ENCODE measurements at regions not wholly inside any gene's neighbourhood (a gene's known extent, or its start where the extent isn't known, plus 50 kb on each side); places are given as distances from the start of the nearest gene placed in this dataset.

DNA sequence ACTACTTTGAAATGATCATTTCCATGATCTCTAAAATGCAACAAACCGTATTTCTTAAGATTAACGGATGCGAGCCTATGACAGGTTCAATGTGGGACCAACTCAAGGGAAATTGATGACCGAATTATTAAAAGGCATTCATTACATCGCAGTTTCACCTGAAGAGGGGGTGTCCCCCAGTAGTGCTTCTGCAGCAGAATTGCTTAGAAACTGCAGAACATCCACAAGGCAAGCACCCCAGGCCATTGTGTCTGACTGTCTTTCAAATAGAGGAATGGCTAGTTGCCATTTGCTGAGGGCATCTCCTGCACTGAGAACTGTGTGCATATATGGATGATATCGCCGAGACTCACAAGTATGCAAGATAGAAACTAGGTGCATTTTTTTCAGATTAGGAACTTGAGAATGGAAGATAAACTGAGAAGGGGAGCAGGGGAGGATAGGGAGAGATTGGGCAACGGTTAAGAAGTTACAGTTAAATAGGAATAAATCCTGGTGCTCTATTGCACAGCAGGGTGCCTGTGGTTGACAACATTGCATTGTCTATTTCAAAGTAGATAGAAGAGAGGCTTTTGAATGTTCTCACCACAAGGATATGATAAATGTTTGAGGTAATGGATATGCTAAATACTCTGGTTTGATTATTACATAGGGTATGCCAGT lies 234.3 kb upstream of the PLEKHG7 start:
- Histone ChIP-seq H3K9ac (ENCODE audit: low read length) (no peak overlapping the region), H3K4me3 (ENCODE audit: low read depth in 1 of 2, low read length in 2 of 2) (no peak overlapping the region), H3K36me3 (ENCODE audit: insufficient read depth, low read length) (no peaks in the 10 kb centered on the region), H3K27me3 (ENCODE audit: control insufficient read depth in 1 of 2, insufficient read depth in 2 of 2, low read length in 2 of 2) (no peaks in the 10 kb centered on the region), H3K27ac (ENCODE audit: low read depth, low read length) (no peak overlapping the region), H3K9me3 (ENCODE audit: low read length) (no peaks in the 10 kb centered on the region), H3K4me1 (ENCODE audit: insufficient read depth, low read length) (peaks cover 27% of the 10 kb centered on the region)

DNA sequence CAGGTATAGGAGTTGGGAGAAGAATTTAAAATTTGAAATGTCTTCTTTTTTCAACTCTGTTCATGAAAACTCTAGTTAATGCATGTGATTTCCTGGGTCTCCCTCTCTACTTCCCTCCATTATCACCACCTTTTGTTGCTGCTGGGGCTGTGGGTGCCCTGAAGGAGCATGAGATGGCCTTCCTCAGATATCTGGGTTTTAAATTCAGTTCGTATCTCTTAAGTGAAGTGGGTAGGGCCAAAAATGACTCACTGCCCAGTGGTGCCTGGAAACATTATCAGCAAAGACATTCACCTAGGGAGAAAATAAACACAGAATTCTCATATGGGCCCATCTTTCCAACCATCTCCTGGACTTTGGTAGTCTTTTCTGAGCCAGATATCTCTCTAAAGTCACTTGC lies 234.9 kb upstream of the PLEKHG7 start:
- H3K9ac ChIP-seq (ENCODE audit: low read length): no peak overlapping the region
- H3K36me3 ChIP-seq (ENCODE audit: insufficient read depth, low read length): no peaks in the 10 kb centered on the region
- H3K27ac ChIP-seq (ENCODE audit: low read depth, low read length): no peak overlapping the region
- peaks cover 27% of the 10 kb centered on the region for H3K4me1 ChIP-seq (ENCODE audit: insufficient read depth, low read length)
- no peaks in the 10 kb centered on the region for H3K27me3 ChIP-seq (ENCODE audit: control insufficient read depth in 1 of 2, insufficient read depth in 2 of 2, low read length in 2 of 2)
- no peak overlapping the region for H3K4me3 ChIP-seq (ENCODE audit: low read depth in 1 of 2, low read length in 2 of 2)
- no peaks in the 10 kb centered on the region for H3K9me3 ChIP-seq (ENCODE audit: low read length)

DNA sequence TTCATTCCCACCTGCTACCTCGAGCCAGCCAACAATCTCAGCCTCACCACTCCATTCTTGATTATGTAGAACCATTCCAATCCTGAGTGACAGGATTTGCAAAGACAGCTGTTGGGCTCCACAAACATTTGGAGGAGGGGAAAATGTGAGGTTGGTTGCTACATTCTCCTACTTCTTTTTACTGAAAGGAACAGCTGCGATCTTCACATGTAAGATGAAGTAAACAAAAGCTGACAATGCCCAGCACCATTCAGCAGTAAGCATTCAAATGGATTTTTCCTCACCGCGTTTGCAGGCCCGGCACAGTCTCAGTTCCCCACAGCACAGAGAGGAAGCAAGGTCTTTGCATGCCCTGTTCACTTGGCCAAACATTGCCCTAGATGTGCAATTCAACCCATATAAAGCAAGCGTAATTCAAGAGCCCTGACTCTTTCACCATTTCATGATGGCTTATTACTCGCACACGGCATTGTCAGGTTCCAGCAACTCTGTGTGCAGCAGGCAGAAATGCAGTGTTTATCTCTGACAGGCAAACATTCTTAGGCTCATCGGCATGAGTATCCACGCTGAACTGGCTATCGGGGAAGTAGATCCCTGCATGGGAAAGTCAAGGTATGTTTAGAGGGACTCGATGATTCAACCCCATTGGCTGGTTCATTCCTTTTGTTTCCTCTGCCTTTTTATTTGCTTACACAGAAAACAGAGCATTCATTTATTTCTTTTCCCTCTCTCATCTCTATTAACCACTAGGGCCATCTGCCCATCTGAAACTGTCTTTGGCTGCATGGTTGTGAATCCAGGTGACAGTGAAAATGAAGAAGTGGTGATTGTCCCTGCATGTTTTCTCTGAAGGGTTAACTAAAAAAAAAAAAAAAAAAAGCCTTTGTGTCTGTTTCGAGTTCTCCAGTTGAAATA lies 236.1 kb upstream of the PLEKHG7 start:
- no peaks in the 10 kb centered on the region for H3K27me3 ChIP-seq (ENCODE audit: control insufficient read depth in 1 of 2, insufficient read depth in 2 of 2, low read length in 2 of 2)
- no peaks in the 10 kb centered on the region for H3K9me3 ChIP-seq (ENCODE audit: low read length)
- peak overlapping the region in 1 of 2 donors; percentile 16 for H3K4me3 ChIP-seq (ENCODE audit: low read depth in 1 of 2, low read length in 2 of 2)
- peaks cover 27% of the 10 kb centered on the region for H3K4me1 ChIP-seq (ENCODE audit: insufficient read depth, low read length)
- no peak overlapping the region for H3K9ac ChIP-seq (ENCODE audit: low read length)
- no peaks in the 10 kb centered on the region for H3K36me3 ChIP-seq (ENCODE audit: insufficient read depth, low read length)
- peak overlapping the region; percentile 50 for H3K27ac ChIP-seq (ENCODE audit: low read depth, low read length)

DNA sequence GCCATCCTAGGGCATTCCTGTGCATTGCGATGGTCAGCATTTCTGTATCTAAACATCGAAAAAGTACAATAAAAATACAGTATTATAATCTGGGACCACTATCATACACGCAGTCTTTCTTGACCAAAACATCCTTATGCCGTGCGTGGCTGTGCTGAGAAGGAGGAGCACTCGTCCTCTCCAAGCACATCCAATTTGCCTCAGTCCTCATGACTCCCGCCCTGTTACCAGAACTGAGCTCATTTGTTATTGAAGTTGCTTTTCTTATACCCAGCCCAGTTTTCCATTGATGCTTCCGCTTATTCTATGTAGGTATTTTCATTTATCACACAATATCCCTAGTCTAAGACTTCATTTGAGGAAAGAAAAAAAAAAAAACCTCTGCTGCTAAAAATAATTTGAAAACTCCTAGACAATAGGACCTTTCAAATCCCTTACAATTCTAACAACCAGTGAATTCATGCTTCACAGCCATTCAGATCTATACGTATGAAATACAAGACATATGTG lies 236.9 kb upstream of the PLEKHG7 start:
- Histone ChIP-seq H3K27ac (ENCODE audit: low read depth, low read length) (peak overlapping the region; percentile 50), H3K27me3 (ENCODE audit: control insufficient read depth in 1 of 2, insufficient read depth in 2 of 2, low read length in 2 of 2) (no peaks in the 10 kb centered on the region), H3K9ac (ENCODE audit: low read length) (no peak overlapping the region), H3K36me3 (ENCODE audit: insufficient read depth, low read length) (no peaks in the 10 kb centered on the region), H3K4me3 (ENCODE audit: low read depth in 1 of 2, low read length in 2 of 2) (no peak overlapping the region), H3K4me1 (ENCODE audit: insufficient read depth, low read length) (peaks cover 27% of the 10 kb centered on the region), H3K9me3 (ENCODE audit: low read length) (no peaks in the 10 kb centered on the region)

DNA sequence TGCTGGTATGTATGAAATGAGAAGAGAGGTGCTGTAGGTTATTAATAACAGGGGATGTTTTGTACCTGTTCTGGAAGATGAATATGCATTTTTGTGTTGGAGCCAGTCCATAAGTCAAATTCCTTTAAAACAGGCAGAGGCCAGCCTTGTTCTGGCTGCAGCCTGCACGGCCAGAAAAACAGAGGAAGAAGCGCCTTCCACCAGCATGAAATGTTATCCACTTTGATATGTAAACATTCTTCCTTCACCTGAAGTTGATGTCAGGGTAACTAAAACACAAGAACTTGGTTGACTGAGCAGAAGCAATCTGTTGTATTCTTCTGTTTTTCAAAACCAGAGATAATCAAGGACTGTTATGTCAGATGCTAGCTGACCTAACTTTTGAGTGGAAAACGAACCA lies 237.9 kb upstream of the PLEKHG7 start:
- no peaks in the 10 kb centered on the region for H3K9me3 ChIP-seq (ENCODE audit: low read length)
- H3K4me1 ChIP-seq (ENCODE audit: insufficient read depth, low read length): peaks cover 21% of the 10 kb centered on the region
- no peaks in the 10 kb centered on the region for H3K36me3 ChIP-seq (ENCODE audit: insufficient read depth, low read length)
- H3K27me3 ChIP-seq (ENCODE audit: control insufficient read depth in 1 of 2, insufficient read depth in 2 of 2, low read length in 2 of 2): no peaks in the 10 kb centered on the region
- no peak overlapping the region for H3K27ac ChIP-seq (ENCODE audit: low read depth, low read length)
- no peak overlapping the region for H3K9ac ChIP-seq (ENCODE audit: low read length)
- no peak overlapping the region for H3K4me3 ChIP-seq (ENCODE audit: low read depth in 1 of 2, low read length in 2 of 2)

DNA sequence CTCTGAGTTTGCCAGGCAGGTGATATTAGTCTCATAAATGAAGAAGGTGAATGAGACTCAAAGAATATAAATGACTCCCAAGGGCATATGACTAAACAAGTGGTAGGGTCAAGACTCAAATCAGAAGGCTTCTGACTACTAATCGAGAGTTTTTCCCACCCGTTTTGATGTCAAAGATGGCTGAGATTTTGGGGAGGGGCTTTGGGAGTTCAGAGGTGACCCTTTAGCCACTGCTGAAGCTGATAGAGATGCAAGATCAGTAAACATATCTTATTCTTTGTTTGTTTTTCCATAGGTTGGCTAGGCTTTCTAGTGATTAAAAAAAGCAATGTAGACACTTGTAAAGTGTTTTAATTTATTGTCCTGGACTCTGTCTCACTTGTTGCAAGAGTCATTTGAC lies 239.6 kb upstream of the PLEKHG7 start:
- H3K4me1 ChIP-seq (ENCODE audit: insufficient read depth, low read length): peaks cover 16% of the 10 kb centered on the region

DNA sequence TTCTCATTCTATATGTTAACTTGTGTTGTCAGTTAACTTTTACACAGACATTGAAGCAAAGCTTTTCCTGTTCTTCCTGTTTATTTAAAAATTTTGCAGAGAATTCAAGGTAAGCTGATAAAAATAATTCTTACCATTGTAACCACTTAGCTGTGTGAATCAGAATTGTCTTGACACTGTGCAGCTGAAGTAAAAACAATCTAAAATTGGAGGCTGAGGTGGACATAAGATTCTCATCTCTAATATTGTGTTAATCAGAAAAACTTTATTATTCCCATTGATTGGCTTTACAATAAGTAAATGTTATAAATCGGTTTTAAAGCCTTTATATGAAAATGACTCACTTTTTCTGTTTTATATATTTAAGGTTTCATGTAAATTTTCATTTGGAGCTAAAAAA lies 240.3 kb upstream of the PLEKHG7 start:
- H3K4me3 ChIP-seq (ENCODE audit: low read depth in 1 of 2, low read length in 2 of 2): no peak overlapping the region
- H3K9me3 ChIP-seq (ENCODE audit: low read length): no peaks in the 10 kb centered on the region
- H3K27me3 ChIP-seq (ENCODE audit: control insufficient read depth in 1 of 2, insufficient read depth in 2 of 2, low read length in 2 of 2): no peaks in the 10 kb centered on the region
- no peak overlapping the region for H3K9ac ChIP-seq (ENCODE audit: low read length)
- H3K27ac ChIP-seq (ENCODE audit: low read depth, low read length): no peak overlapping the region
- H3K36me3 ChIP-seq (ENCODE audit: insufficient read depth, low read length): no peaks in the 10 kb centered on the region
- peaks cover 16% of the 10 kb centered on the region for H3K4me1 ChIP-seq (ENCODE audit: insufficient read depth, low read length)

More for the DNA sequence above, 239.6 kb upstream of the PLEKHG7 start:
- no peaks in the 10 kb centered on the region for H3K9me3 ChIP-seq (ENCODE audit: low read length)
- H3K36me3 ChIP-seq (ENCODE audit: insufficient read depth, low read length): no peaks in the 10 kb centered on the region
- H3K27ac ChIP-seq (ENCODE audit: low read depth, low read length): no peak overlapping the region
- H3K4me3 ChIP-seq (ENCODE audit: low read depth in 1 of 2, low read length in 2 of 2): no peak overlapping the region
- no peak overlapping the region for H3K9ac ChIP-seq (ENCODE audit: low read length)
- H3K27me3 ChIP-seq (ENCODE audit: control insufficient read depth in 1 of 2, insufficient read depth in 2 of 2, low read length in 2 of 2): no peaks in the 10 kb centered on the region

DNA sequence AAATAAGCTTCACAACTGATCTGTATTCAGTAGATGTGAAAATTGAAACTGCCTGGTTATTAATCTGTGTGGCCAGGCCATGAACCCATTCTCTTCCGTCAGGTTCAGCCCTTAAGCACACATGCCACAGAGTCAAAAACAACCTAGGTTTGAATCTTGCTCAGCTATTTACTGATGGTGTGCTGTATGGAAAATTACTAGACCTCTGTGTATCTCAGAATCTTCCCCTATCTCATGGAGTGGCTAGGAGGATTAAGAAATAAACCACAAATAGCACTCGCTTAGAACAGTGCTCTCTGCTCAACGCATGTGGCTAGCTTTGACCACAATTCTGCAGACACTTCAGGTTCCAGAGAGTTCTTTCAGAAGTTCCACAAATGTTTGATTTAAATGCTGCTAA lies 240.7 kb upstream of the PLEKHG7 start:
- Histone ChIP-seq H3K9ac (ENCODE audit: low read length) (no peak overlapping the region), H3K27me3 (ENCODE audit: control insufficient read depth in 1 of 2, insufficient read depth in 2 of 2, low read length in 2 of 2) (no peaks in the 10 kb centered on the region), H3K4me3 (ENCODE audit: low read depth in 1 of 2, low read length in 2 of 2) (no peak overlapping the region), H3K27ac (ENCODE audit: low read depth, low read length) (no peak overlapping the region), H3K36me3 (ENCODE audit: insufficient read depth, low read length) (no peaks in the 10 kb centered on the region), H3K9me3 (ENCODE audit: low read length) (no peaks in the 10 kb centered on the region), H3K4me1 (ENCODE audit: insufficient read depth, low read length) (peaks cover 14% of the 10 kb centered on the region)

DNA sequence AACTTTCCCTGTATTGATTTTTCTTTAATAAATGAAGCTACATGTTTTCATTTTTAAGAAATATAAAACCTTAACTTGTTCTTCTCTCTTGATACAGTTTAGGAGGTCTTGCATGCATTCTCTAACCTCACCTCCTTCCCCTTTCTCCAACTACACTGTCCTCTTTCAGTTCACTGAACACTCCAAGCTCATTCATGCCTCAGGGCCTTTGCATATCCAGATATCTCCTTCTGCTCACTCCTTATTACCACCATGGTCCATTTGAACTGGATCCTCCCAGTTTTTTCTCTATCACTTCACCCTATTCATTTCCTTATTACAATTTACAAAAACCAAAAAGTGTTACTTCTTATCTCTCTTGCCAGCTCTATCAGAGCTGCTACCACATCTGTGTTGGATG lies 242.9 kb upstream of the PLEKHG7 start:
- Histone ChIP-seq H3K36me3 (ENCODE audit: insufficient read depth, low read length) (no peaks in the 10 kb centered on the region), H3K9me3 (ENCODE audit: low read length) (no peaks in the 10 kb centered on the region), H3K4me1 (ENCODE audit: insufficient read depth, low read length) (peaks cover 2% of the 10 kb centered on the region), H3K27ac (ENCODE audit: low read depth, low read length) (no peak overlapping the region), H3K4me3 (ENCODE audit: low read depth in 1 of 2, low read length in 2 of 2) (no peak overlapping the region), H3K9ac (ENCODE audit: low read length) (no peak overlapping the region), H3K27me3 (ENCODE audit: control insufficient read depth in 1 of 2, insufficient read depth in 2 of 2, low read length in 2 of 2) (no peaks in the 10 kb centered on the region)

DNA sequence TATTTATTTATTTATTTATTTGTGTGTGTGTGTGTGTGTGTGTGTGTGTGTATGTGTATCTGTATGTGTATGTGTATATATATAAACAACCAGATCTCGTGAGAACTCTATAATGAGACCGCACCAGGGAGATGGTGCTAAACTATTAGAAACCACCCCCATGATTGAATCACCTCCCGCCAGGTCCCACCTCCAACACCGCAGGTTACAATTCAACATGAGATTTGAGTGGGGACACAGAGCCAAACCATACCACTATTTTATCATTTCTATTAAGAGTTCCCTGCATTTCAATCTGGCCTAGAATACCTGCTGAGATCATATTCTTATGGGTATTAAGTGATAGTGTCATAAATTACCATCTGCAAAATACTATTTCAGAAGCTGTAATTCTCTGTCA lies 243.8 kb upstream of the PLEKHG7 start:
- no peaks in the 10 kb centered on the region for H3K27me3 ChIP-seq (ENCODE audit: control insufficient read depth in 1 of 2, insufficient read depth in 2 of 2, low read length in 2 of 2)

DNA sequence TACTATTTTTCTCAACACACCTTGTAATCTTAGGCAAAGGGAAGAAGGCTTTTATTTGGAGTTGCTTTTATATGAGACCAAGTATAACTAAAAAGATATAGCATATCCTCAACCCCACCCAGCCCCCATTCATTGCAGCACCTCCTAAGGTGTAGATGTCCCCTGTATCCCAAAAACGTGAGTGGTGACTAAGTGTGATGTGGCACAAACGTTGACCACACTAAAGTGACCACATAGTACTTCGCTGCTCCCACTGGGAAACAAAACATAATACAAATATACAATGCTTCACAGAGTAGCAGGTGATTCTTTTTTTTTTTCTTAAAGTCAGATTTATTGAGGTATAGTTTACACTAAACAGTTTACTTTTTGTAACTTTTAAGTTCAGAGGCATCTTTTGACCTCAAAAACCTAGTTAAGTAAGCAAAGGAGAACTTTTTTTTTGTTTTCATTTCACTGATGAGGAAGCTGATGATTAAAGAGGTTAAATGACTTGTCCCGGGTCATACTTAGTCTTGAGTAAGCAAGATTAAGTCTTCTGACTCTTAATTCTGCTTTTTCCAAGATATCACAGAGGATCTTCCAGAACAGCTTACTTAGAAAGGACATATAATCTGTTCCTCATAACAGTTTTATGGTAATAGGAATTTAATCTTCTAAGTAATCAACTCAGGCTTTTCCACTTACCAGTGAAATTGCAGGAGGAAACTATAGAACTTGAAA lies 245.2 kb upstream of the PLEKHG7 start:
- Histone ChIP-seq H3K9me3 (ENCODE audit: low read length) (no peaks in the 10 kb centered on the region), H3K27ac (ENCODE audit: low read depth, low read length) (no peak overlapping the region), H3K4me1 (ENCODE audit: insufficient read depth, low read length) (no peaks in the 10 kb centered on the region)

More for the DNA sequence above, 243.8 kb upstream of the PLEKHG7 start:
- H3K9me3 ChIP-seq (ENCODE audit: low read length): no peaks in the 10 kb centered on the region
- H3K36me3 ChIP-seq (ENCODE audit: insufficient read depth, low read length): no peaks in the 10 kb centered on the region
- H3K4me1 ChIP-seq (ENCODE audit: insufficient read depth, low read length): no peaks in the 10 kb centered on the region
- H3K27ac ChIP-seq (ENCODE audit: low read depth, low read length): no peak overlapping the region
- no peak overlapping the region for H3K9ac ChIP-seq (ENCODE audit: low read length)
- H3K4me3 ChIP-seq (ENCODE audit: low read depth in 1 of 2, low read length in 2 of 2): no peak overlapping the region

More for the DNA sequence above, 245.2 kb upstream of the PLEKHG7 start:
- H3K27me3 ChIP-seq (ENCODE audit: control insufficient read depth in 1 of 2, insufficient read depth in 2 of 2, low read length in 2 of 2): no peaks in the 10 kb centered on the region
- H3K36me3 ChIP-seq (ENCODE audit: insufficient read depth, low read length): no peaks in the 10 kb centered on the region
- H3K4me3 ChIP-seq (ENCODE audit: low read depth in 1 of 2, low read length in 2 of 2): no peak overlapping the region
- H3K9ac ChIP-seq (ENCODE audit: low read length): no peak overlapping the region

Data from muscle layer of colon (tissue), 2 donors.